ENCODE measurements at regions not wholly inside any gene's neighbourhood (a gene's known extent, or its start where the extent isn't known, plus 50 kb on each side); places are given as distances from the start of the nearest gene placed in this dataset.
"Not testable (repeated sequence)": the region's sequence is repeated elsewhere in the genome, so short reads cannot be mapped to it uniquely, and the experiment has no call there.

DNA sequence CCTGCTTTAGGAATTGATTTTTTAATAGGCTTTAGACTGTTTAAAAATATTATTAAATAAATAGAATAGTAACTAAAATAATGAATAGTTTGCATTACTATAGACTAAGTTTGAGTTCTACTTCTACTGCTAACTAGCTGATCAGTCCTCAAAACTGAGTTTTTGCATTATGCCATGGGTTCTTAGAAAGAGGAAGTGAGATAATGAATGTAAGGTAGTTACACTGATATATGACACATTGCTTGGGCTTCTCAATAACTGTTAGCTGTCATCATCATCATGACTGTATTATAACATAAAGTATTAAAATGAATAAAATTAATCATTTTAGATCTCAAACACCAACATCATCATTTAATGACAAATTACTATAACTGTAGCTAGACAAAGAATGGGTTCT is 949.7 kb downstream of the TRHDE start:
- no peak for DNase-seq

DNA sequence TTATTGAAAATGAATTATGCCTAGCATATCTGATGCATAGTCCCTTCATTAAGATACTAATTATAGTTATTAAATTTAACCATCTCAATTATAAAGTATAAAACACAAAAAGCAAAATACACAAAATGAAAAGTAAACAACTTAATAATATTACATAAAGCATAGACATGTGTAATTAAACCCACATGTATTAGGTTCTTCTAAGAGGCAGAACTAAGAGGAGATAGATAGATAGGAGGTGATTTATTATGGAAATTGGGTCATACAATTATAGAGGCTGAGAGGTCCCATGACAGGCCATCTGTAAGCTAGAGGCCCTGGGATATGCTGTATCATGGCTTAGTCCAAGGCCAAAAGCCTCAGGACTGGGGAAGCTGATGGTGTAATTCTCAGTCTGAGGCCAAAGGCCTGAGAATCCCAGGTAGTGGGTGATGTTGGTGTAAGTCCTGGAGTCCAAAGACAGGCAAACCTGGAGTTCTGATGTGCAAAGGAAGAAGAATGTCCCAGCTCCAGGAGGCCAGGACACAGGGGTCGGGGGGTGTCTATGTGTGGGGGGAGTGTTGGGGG is 953.3 kb downstream of the TRHDE start:
- no peak for DNase-seq

DNA sequence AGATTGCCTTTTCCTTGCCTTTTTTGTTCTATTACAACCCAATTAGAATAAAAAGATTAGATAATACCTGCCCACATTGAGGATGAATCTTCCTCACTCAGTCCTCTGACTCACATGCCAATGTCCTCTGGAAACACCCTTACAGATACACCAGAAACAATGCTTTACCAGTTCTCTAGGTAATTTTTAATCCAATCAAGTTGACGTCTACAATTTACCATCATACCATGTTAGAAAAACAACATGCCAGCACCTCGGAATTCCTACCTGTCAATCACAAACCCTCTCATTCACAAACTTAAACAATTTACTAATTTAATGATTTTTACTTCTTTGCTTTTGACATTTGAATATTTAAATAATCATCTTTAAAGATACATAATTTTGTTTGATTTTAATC is 953.8 kb downstream of the TRHDE start:
- no peak for DNase-seq

DNA sequence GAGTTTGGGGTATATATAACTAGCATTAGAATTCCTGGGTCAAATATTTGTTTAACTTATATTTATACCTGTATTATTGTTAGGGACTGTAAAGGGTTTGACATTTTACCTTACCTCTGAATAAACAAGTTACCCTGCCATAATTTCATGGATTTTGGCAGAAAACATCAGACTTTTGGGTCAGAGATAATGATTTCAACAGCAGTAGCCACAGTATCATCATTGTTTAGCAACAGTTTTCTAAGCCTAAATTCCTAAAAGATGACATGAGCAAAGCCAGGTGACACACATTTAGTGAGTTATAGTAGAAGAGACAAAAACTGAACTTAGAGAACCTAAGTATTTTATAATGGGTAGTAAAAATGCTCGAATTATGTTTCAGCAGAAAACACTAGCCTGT is 954.4 kb downstream of the TRHDE start:
- no peak for DNase-seq

DNA sequence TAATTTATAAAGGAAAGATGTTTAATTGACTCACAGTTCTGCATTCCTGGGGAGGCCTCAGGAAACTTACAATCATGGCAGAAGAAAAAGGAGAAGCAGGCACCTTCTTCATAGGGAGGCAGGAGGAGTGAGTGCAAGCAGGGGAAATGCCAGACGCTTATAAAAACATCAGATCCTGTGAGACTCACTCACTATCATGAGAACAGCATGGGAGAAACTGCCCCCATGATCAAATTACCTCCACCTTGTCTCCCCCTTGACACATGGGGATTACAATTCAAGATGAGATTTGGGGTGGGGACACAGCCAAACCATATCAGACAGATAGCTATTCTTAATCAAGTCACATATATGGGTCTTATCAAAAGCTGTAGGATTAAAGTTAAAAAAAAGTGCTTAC is 956.7 kb downstream of the TRHDE start:
- not testable (repeated sequence) for DNase-seq

DNA sequence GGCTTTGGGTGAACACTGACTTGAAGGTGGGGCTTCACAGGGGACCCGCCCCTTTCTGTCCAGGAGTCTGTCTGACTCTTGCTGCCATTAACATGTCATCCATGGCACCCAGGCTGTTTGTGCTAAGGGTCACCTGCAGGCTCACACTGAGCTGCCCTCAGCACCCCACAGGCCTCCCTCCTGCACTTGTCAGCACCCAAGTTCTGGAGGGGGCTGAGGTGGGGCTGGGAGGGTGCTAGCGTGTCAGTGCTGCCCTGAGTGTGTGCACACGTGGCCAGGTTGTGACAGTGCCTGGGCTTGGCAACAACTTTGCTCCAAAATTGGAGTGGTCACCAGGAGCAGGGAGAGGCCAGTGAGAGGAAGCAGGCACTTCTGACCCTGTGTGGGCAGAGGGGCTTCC is 963.2 kb downstream of the TRHDE start:
- no peak for DNase-seq

DNA sequence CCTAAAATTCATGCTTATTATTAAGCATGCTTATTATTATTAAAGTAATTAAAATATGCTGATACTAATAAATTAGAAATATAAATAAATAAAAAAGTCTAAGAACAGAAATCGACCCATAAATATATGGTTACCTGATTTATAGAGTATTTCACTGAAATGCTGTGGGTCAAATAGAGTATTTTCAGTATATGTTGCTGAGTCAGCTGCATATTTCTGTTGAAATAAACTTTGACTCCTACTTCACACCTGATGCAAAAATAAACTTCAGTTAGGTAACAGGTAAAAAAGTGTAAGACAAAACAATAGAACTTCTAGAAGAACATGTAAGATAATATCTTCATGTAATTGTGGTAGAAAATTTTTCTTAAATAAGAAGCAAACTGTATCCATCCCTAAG is 967.9 kb downstream of the TRHDE start:
- no peak for DNase-seq

DNA sequence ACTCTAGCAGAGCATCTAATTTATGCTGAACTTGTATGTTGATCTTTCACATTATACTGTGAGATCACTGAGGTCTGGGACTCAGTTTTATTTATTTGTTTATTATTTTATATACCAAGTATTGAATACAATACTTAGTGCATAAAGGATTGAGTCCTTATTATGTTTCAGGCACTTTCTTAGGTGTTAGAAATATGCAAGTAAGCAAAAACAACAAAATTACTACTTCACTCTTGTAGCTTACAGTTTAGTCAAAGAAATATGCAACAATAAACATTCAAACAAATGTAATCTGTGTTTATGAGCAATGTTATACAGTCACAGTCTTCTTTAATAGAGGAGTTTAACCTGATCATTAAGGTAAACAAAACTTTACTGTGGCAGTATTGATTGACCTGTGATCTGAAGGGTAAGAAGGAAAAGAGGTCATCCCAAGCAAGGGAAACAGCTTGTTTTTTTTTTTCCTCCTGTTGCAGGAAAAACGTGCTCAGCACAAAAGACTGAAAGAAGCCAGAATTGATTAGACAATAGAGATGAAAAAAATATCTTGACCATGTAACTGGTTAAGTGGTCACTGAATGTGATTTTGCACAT is 990.7 kb downstream of the TRHDE start:
- no peak for DNase-seq

DNA sequence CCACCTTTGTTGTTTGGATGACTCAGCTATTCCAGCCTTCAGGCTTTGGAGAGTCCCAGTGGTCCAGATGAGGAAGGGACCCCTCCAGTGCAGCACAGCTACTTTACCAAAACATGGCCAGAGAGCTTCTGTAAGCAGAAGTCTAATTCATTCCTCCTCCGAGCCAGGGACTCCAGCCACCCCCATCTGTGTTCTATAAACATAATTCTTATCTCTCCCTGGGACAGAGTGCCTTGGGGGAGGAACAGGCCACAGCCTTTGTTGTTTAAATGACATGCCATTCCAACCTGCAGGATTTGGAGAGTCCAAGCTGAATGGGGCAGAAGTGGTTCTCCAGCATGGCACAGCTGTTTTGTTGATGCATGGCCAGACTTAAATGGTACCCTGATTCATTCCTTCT is 994.0 kb downstream of the TRHDE start:
- no peak for DNase-seq

DNA sequence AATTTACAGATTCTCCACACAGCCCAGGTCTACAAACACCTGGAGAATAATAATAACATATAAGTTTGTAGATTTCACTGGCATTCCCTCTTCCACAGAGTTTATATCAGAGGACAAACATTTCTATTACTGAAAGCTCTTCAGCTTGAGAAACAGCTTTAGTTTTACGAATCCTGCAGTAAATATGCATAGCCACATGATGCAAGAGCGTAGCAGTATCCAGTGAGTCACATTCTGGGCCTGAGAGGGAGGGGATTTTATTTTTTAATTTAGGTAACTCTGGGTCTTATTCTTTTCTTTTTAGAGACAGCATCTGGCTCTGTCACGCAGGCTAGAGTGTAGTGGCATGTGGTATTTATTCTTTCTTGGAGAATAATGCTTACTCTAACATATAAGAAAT is 1002.8 kb downstream of the TRHDE start:
- no peak for DNase-seq

DNA sequence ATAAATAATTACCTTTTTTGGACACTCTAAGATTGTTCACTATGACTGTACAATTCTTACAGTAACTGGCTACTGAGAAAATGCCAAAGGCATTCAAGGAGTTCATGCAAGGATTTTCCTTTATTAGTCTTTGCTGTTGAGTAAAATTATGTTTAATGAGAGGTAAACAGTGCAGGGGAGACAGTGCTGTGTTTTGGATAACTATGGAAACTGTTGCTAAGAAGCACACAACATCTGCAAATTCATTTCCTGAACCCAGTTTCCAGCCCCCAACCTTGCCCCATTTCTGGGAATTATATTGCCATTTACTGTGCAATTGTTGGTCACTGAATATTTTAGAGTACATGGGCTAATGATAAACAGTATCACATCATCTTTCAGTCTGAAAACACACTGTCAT is 1005.8 kb downstream of the TRHDE start:
- DNase-seq: peak; percentile 8

DNA sequence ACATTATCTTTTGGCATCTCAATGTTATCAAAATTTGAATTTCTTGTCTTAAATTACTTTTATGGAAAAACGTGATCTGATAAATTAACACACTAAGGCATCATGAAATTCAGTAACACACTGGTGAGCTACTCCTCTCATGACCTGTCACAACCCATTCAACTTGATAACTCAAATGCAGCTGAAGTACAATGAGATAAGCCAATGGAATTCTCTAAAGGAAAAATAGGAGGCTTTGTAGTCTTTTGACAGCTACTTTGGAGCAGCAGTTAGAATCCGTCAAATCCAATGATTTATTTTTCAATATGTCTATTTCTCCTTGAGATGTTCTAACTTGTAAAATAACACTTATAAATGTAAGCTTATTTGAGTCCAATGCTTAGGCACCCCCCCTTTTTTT is 1029.4 kb downstream of the TRHDE start:
- DNase-seq: no peak

DNA sequence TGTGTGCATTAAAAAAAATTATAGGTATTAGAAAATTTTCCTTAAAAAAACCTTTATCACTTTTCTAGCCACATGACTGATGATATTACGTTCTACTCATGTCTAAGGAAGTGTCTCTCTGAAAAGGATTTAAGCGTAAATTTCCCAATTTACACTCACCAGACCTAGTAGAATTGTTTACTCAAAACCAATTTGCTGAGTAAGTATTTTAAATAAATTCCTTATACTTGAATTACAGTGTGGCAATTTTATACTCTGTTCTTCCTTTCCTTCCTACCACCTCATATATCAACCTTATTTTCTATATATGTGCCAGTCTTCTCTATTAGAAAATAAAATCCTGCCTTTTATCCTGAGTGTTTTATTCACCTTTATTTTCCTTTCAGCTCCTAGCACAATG is 1035.1 kb downstream of the TRHDE start:
- no peak for DNase-seq

DNA sequence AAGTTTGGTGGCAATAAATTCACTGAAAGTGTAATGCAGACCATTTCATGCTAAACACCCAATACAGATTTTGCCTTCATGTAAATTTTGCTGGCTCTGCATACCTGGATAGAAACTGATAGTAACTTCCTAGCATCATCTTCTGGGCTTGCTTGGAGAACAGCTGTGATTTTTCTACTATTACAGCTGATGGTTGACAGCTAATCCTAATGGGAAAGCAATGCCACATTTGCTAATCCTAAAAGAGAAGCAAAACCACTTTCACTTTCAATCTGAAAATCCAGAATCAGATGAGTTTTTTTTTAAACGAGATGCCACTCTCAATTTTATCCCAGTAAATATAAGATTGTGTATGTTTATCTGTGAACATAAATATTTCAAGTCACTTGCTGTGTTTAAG is 1035.9 kb downstream of the TRHDE start:
- no peak for DNase-seq

DNA sequence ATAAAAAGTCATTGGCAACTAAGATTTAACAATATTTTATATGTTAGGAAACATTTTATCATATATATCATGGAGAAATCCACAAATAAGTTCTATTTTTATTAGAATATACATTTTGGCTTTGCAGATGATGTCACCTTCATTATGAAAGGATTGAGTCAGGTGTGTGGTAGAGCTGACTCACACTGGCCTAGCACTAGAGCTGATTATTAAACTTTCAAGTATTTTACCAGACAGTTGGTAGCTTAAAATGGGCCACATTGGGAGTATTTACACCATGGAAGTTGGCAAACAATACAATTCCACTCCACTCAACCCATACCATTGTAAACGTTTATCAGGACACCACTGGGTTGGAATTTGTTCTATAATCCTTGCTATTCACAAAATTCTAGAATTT is 1036.6 kb downstream of the TRHDE start:
- no peak for DNase-seq

DNA sequence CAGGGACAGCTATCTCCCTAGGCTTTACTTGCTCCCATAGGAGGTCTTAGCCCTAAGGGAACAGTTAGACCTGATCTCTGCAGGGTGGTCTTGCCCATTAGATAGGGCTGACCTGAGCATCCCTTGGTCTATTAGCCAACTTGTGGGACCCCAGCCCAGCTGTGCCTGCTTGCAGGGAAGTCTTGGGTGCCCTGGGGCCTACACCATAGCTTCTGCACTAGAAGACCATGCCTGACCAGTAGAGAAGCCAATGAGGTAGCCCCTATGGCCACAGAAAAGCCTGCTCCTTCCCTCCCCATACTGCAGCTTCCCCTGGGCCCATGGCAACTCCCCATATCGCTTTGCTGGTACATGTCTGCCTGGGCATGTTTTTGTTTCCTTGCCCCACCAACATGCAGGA is 1049.1 kb downstream of the TRHDE start:
- no peak for DNase-seq

DNA sequence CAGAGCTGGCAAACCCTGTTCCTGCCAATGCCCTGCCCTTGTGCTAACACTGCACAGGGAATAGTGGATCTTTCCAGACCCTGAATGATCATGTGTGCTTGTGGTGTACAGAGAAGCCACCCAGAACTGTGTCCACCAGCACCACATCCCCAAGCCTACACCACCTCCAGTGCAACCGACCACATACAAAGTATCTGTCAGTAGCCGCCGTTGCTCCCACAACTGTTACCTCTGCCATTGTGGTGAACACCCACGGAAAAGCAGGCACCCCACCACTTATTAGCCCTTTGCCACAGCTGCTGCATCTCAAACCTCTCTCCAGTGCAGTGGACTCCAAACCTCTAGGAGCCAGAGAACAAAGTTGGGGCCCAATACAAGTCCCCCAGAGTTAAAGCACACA is 1049.6 kb downstream of the TRHDE start:
- DNase-seq: no peak

DNA sequence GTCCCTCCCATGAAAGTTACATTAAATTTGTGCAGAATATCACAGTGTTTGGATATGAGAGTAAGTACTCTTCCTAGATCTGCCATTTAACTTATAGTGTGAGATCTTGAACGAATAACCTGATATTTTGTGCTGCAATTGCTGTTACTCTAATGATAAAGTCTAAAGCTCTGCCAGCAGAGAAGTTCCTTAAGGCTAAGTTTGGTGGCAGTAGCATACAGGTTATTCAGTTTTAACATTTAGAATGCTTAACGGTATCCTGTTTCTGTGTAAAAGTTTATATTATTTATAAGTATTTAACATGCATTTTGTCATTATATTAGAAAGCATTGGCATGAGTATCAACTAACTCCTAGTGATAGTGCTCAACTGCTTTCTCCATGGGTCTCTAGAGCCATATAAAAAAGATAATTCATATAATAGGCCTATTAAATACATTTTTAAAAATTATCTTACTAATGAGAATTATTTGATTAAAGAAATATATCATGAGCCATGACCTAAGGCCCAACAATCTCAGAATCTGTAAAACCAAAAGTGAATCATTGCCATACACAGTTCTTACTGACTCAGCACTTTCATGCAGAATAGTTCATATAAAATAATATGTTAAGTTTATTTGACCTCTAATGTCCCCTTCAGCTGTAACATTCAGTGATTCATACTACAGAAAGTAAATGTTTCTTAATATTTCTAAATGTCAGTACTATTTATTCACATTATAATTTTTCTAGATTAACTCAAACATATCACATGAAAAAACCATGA is 1058.6 kb downstream of the TRHDE start:
- no peak for DNase-seq

DNA sequence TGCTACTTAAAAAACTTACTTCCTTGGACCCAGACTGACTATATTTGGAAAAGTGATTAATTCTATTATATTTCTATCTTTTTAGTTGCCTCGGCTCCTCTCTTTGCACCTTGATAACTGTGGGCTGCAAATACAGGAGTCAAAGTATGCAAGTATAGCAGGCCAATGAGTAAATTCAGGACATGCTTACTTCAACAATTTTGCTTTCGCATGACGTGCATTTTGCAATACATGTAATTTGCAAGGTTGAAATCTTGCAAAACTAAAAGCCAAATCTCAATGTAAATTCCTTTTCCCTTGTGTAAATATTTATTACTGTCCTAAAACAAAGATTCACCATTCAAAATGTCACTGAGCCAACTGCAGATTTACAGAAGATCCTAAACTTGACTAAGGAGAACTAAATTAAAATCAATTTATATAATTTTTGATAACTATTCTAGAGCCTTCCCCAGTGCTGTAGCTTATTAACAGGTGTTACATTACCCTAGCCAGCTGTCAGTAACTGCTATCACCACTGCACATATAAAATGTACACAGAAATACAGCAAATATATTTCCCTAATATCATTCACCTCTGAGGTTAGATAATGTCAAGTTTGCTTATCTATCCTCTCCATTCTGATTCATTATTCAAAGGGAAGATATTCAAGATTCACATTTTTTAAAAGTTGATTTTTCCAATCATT is 1069.5 kb downstream of the TRHDE start:
- DNase-seq: no peak

DNA sequence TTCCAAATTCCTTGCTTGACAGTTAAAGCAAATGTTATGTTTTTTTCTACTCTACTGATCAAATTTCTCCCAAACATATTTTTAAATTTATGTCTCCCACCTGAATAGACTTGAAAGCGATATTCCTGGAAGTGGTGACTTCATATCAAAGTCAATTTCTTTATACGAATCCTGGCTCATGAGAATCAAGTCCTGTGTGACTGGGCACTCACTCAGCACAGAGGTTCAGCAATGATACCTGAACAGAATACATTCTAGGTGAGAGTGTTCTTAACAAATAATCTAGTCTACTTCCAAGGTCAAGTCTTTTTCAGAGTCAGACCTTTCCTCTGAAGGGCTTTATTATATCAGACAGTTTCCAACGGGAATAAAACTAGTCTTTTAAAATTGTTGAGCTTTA is 1070.6 kb downstream of the TRHDE start:
- DNase-seq: no peak

DNA sequence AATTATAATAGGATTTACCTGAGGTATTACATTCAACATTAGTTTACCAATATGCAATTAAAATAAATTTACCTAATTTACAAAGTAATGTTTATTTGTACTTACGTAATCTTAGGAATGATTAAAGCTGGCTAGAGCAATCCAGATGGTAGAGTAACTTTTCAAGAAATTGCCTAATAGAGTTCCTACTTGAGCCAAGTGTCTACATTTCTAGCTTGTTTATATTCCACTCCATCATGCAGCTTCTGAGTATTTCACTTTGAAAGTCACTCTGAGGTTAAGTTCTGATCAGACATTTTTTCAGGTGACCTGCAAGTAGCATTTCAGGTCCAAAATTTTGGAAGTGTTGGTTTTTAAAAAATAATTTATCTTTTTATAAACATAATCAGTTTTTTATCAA is 1080.7 kb downstream of the TRHDE start:
- DNase-seq: no peak

DNA sequence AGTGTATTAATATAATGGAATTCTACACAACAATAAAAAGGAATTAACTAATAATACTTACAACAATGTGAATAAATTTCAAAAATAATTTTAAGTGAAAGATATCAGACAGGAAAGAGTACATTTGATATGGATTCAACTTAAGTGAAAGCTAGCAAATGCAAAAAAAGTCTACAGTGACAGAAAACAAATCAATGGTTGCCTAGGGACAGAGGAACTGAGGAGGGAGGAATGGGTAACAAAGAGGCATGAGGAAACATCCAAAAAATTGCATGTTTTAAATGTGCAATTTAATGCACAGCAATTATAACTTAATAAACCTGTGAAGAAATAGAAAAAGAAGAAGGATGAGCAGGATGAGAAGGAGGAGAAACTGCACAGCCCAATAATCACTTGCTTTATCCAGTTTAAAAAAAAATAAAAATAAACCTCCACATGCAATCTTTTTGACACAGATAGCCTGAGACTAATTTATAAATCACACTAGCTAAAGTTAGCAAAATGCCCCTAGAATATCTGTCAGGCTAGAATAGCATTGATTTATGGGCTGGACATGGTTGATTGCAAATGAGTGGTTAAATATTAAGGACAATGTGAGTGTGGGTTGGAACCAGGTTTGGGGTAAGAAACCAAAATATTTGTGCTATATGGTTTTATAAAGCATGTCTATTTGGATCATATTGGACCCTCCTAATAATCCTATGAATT is 1089.1 kb downstream of the TRHDE start:
- no peak for DNase-seq

DNA sequence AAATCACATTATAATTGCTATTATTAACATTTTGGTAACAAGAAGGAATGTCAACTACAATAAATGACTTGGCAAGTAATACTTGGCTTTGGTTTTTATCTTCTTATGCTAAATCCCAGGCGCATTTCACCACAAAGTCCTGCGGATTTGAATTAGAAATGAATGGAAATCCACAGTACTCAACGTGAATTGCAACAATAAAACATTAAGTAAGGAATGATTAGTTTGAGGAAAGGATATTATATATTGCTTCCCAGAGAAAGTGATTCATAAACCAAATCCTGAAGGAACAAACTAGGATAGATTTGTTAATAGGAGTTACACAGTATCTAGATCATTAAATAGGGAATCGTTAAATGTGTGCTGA is 1089.7 kb downstream of the TRHDE start:
- DNase-seq: no peak

DNA sequence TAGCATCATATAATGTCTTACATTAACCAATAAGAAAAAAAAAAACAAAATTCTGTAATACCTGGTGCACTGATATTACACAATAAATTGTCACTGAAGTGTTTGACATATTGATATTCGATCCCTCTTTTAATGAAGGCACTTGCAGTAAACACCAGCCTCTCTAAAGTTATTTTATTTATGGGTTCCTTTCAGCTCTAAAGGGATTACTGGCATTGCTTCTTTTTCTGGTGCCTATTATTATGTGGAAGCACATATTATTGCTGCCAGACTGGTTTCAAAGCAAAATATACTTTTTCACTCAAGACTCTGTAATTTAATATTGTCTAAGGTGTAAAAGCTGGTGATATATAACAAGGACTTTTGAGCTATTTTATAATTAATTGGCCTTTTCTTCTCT is 1090.5 kb downstream of the TRHDE start:
- DNase-seq: no peak
